H1 (cell line): ENCODE measurements at regions not wholly inside any gene's neighbourhood (a gene's known extent, or its start where the extent isn't known, plus 50 kb on each side); places are given as distances from the start of the nearest gene placed in this dataset.

Experiments
- CTCF ChIA-PET: fragments of 300-600 bp; sonication (Branson Sonifier 250); formaldehyde crosslinking; loops from one replicate; lab custom pipeline; 2021; ENCODE audit not compliant: partially characterized antibody; lab: Charles Lee
- POLR2A ChIA-PET: fragments of 300-600 bp; sonication (Branson Sonifier 250); formaldehyde crosslinking; loops from one replicate; lab custom pipeline; 2021; ENCODE audit warnings: inconsistent platforms; ENCODE audit not compliant: partially characterized antibody; lab: Charles Lee
- DNase-seq, 2 experiments: peaks; one replicate each; pipeline versions ENCODE4 v3.0.0 to v3.0.0-alpha.2; 2010 to 2022; ENCODE audit warnings: low spot score in 2 of 2, low read depth in 1 of 2, mixed read lengths in 1 of 2
- FAIRE-seq: peaks from 2 replicates; lab custom pipeline; 2011; peaks lifted over from hg19 to GRCh38; lab: Jason Lieb, UNC
- H2AFZ ChIP-seq: 2 replicates; pipeline ENCODE4 v1.8.1; 2012; ENCODE audit warnings: low read length, inconsistent platforms
- H2AK5ac ChIP-seq: 2 replicates; pipeline ENCODE4 v1.6.1; 2013; ENCODE audit warnings: low read depth, low read length
- H2BK120ac ChIP-seq: replicated peaks from 2 replicates; pipeline ENCODE3; 2013; ENCODE audit warnings: low read depth, low read length, inconsistent platforms
- H2BK12ac ChIP-seq: 2 replicates; pipeline ENCODE4 v1.6.1; 2013; ENCODE audit warnings: low read depth, low read length
- H2BK15ac ChIP-seq: 2 replicates; pipeline ENCODE4 v1.6.1; 2013; ENCODE audit warnings: low read length
- H2BK20ac ChIP-seq: 2 replicates; pipeline ENCODE4 v1.6.1; 2013; ENCODE audit warnings: low read length
- H2BK5ac ChIP-seq: 2 replicates; pipeline ENCODE4 v1.6.1; 2013; ENCODE audit warnings: low read depth, low read length
- H3K14ac ChIP-seq: 2 replicates; pipeline ENCODE4 v1.6.1; 2013; ENCODE audit warnings: inconsistent platforms; ENCODE audit not compliant: insufficient read length
- H3K18ac ChIP-seq: 2 replicates; pipeline ENCODE4 v1.6.1; 2013; ENCODE audit warnings: low read length; ENCODE audit errors: extremely low read depth
- H3K23ac ChIP-seq: 2 replicates; pipeline ENCODE4 v1.6.1; 2013; ENCODE audit warnings: inconsistent platforms; ENCODE audit not compliant: insufficient read length
- H3K23me2 ChIP-seq: 2 replicates; pipeline ENCODE4 v1.6.1; 2013; ENCODE audit warnings: low read depth, low read length
- H3K27ac ChIP-seq: 2 replicates; pipeline ENCODE4 v1.6.1; 2011; ENCODE audit warnings: low read depth, low read length, inconsistent platforms
- H3K27me3 ChIP-seq, 4 experiments: replicated peaks in 1 of 4; 1 replicate in 1 of 4; 2 replicates in 3 of 4; pipeline versions ENCODE4 v1.6.1 to v1.8.1; 2011 to 2013; ENCODE audit warnings: low read length in 3 of 4, mild to moderate bottlenecking in 3 of 4, inconsistent platforms in 2 of 4, mixed read lengths in 2 of 4, moderate library complexity in 1 of 4; ENCODE audit not compliant: control insufficient read depth in 3 of 4, insufficient read depth in 3 of 4; ENCODE audit errors: extremely low read depth in 1 of 4
- H3K36me3 ChIP-seq, 4 experiments: 2 replicates each; pipeline versions ENCODE4 v1.6.1 to v1.8.1; 2011 to 2013; ENCODE audit warnings: mild to moderate bottlenecking in 4 of 4, low read length in 3 of 4, moderate library complexity in 2 of 4, control low read depth in 1 of 4, inconsistent platforms in 1 of 4; ENCODE audit not compliant: insufficient read depth in 4 of 4, control insufficient read depth in 2 of 4
- H3K4ac ChIP-seq: replicated peaks from 2 replicates; pipeline ENCODE3; 2013; ENCODE audit warnings: low read length, low read depth, mixed read lengths, inconsistent platforms; ENCODE audit not compliant: insufficient read length
- H3K4me1 ChIP-seq, 4 experiments: replicated peaks in 1 of 4; 1 replicate in 1 of 4; 2 replicates in 3 of 4; pipeline versions ENCODE4 v1.6.1 to v1.8.1; 2011 to 2013; ENCODE audit warnings: low read length in 3 of 4, inconsistent platforms in 2 of 4, mixed read lengths in 1 of 4; ENCODE audit not compliant: insufficient read depth in 4 of 4, control insufficient read depth in 3 of 4
- H3K4me2 ChIP-seq, 2 experiments: 2 replicates each; pipeline versions ENCODE4 v1.6.1 to v1.8.1; 2011 to 2013; ENCODE audit warnings: low read depth in 2 of 2, low read length in 2 of 2, control low read depth in 1 of 2, inconsistent platforms in 1 of 2, mild to moderate bottlenecking in 1 of 2; ENCODE audit not compliant: insufficient read depth in 1 of 2
- H3K4me3 ChIP-seq, 4 experiments: fragments of 200-600, 300-600 bp in 1 of 4; sonication (generic), shearing (Covaris generic), sonication (Bioruptor Twin) in 1 of 4; 2 replicates each; pipeline versions ENCODE4 v1.5.1 to v1.8.1; 2011 to 2016; ENCODE audit warnings: low read length in 4 of 4, low read depth in 3 of 4, control low read depth in 2 of 4, inconsistent platforms in 2 of 4, mild to moderate bottlenecking in 2 of 4, mixed read lengths in 1 of 4, moderate library complexity in 1 of 4; ENCODE audit not compliant: insufficient read depth in 2 of 4; ENCODE audit errors: extremely low read depth in 1 of 4
- H3K56ac ChIP-seq: replicated peaks from 2 replicates; pipeline ENCODE3; 2013; ENCODE audit warnings: low read depth, mild to moderate bottlenecking, mixed read lengths, low read length, inconsistent platforms; ENCODE audit not compliant: insufficient read length
- H3K79me1 ChIP-seq: 2 replicates; pipeline ENCODE4 v1.6.1; 2013; ENCODE audit warnings: low read depth, low read length, control low read depth
- H3K79me2 ChIP-seq, 2 experiments: 2 replicates each; pipeline versions ENCODE4 v1.6.1 to v1.8.1; 2012 to 2013; ENCODE audit warnings: low read length in 2 of 2, mild to moderate bottlenecking in 2 of 2, inconsistent platforms in 1 of 2; ENCODE audit not compliant: insufficient read depth in 2 of 2, control insufficient read depth in 1 of 2
- H3K9ac ChIP-seq, 4 experiments: replicated peaks in 1 of 4; 1 replicate in 1 of 4; 2 replicates in 3 of 4; pipeline versions ENCODE4 v1.6.1 to v1.8.1; 2011 to 2013; ENCODE audit warnings: low read depth in 3 of 4, low read length in 3 of 4, control low read depth in 2 of 4, mild to moderate bottlenecking in 2 of 4, moderate library complexity in 2 of 4, inconsistent platforms in 1 of 4; ENCODE audit errors: extremely low read depth in 1 of 4
- H3K9me3 ChIP-seq, 2 experiments: 2 replicates each; pipeline versions ENCODE4 v1.6.1 to v1.8.1; 2012 to 2013; ENCODE audit warnings: mild to moderate bottlenecking in 2 of 2, moderate library complexity in 2 of 2, control low read depth in 1 of 2, inconsistent platforms in 1 of 2, low read depth in 1 of 2, low read length in 1 of 2, mixed read lengths in 1 of 2; ENCODE audit not compliant: insufficient read depth in 2 of 2
- H4K20me1 ChIP-seq, 2 experiments: replicated peaks in 1 of 2; 2 replicates each; pipeline versions ENCODE3 to v1.8.1; 2011 to 2013; ENCODE audit warnings: inconsistent platforms in 2 of 2, low read length in 2 of 2, mild to moderate bottlenecking in 1 of 2; ENCODE audit not compliant: insufficient read depth in 2 of 2, control insufficient read depth in 1 of 2
- H4K5ac ChIP-seq: 2 replicates; pipeline ENCODE4 v1.6.1; 2013; ENCODE audit warnings: low read length, low read depth, mixed read lengths, inconsistent platforms; ENCODE audit not compliant: insufficient read length
- H4K8ac ChIP-seq: 2 replicates; pipeline ENCODE4 v1.8.0; 2013; ENCODE audit warnings: mild to moderate bottlenecking, moderate library complexity, low read length, inconsistent platforms; ENCODE audit not compliant: insufficient read depth; ENCODE audit errors: extremely low read depth
- H4K91ac ChIP-seq: replicated peaks from 2 replicates; pipeline ENCODE3; 2013; ENCODE audit warnings: low read length, mixed read lengths, inconsistent platforms; ENCODE audit not compliant: insufficient read length
- HDAC2 ChIP-seq, 2 experiments: fragments of 300-600 bp in 1 of 2; sonication (generic) in 1 of 2; IDR thresholded peaks; 2 replicates each; pipeline ENCODE4 v1.6.1; 2011 to 2012; ENCODE audit warnings: low read depth in 2 of 2, low read length in 2 of 2, mild to moderate bottlenecking in 2 of 2, moderate library complexity in 2 of 2, borderline replicate concordance in 1 of 2, inconsistent platforms in 1 of 2
- RAD21 ChIP-seq, 2 experiments: IDR thresholded peaks in 1 of 2; conservative IDR thresholded peaks in 1 of 2; 2 replicates each; pipeline ENCODE4 v1.6.1; 2011; ENCODE audit warnings: low read depth in 2 of 2, low read length in 2 of 2, improper control_type of control experiment in 1 of 2, inconsistent platforms in 1 of 2, mild to moderate bottlenecking in 1 of 2, moderate library complexity in 1 of 2
- WGBS, 2 experiments: shearing (Covaris generic) in 1 of 2; methylation state at CpG; one replicate each; pipeline versions ENCODE4 v1.1.6 to v1.1.7; 2013 to 2015; ENCODE audit warnings: low lambda C conversion rate in 2 of 2, mixed read lengths in 2 of 2, inconsistent platforms in 1 of 2, low coverage in 1 of 2, missing lambda C conversion rate in 1 of 2; ENCODE audit not compliant: insufficient replicate concordance in 2 of 2, insufficient coverage in 1 of 2, insufficient read length in 1 of 2; ENCODE audit errors: extremely low coverage in 1 of 2, missing lambda C conversion rate in 1 of 2; 5-methylcytosine and 5-hydroxymethylcytosine counted together
- TF ChIP-seq, protein P1 (sequence below): IDR thresholded peaks from 2 replicates; pipeline ENCODE4 v1.6.1; 2011; ENCODE audit warnings: low read length, improper control_type of control experiment

DNA sequence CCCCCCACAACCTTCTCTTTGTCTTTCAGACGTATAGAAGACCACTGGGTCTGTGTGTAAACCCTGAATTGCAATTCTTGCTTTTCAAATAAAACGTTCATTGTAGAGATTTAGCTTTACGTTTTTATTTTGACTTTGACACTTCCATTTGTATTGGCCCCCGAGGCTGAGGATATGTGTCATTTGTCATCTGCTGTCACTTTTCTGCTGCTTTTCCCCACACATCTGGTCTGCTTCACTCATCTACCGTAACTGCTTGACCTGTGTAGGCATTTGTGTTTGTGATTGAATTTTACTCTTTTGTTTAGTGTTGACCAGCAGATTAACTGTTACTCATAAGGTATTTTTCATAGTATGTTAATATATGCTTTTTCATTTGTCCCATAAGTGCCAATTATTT is 157.2 kb upstream of the SYT10 start:
- H2BK120ac ChIP-seq, result no peak overlapping the region
- H3K9ac ChIP-seq, result no peak overlapping the region
- no peaks in the 10 kb centered on the region for H3K79me1 ChIP-seq
- no peak overlapping the region for H3K4ac ChIP-seq
- no peak overlapping the region for H3K4me2 ChIP-seq
- peaks cover 0 to 3% (median 0%) of the 10 kb centered on the region in 4 experiments; a peak in 2 of 7 replicates for H3K4me1 ChIP-seq
- no peak overlapping the region for H3K56ac ChIP-seq
- no peak overlapping the region for H2BK15ac ChIP-seq
- no peak overlapping the region for H2BK5ac ChIP-seq
- no peaks in the 10 kb centered on the region for H3K79me2 ChIP-seq
- no peak overlapping the region for H4K91ac ChIP-seq
- H3K27me3 ChIP-seq, result no peaks in the 10 kb centered on the region; a peak in 1 of 7 replicates
- CTCF ChIA-PET, result interaction anchor here (1.0 kb wide), 1 partner anchor 9 kb away, joined by 4 read pairs; no protein-coding TSS in a partner anchor
- H4K8ac ChIP-seq, result no peak overlapping the region
- no peaks in the 10 kb centered on the region for H3K9me3 ChIP-seq
- H2BK20ac ChIP-seq, result no peak overlapping the region
- no peaks in the 10 kb centered on the region for H4K20me1 ChIP-seq
- no peak for DNase-seq
- H3K27ac ChIP-seq, result no peak overlapping the region
- H2AFZ ChIP-seq, result no peak overlapping the region
- H4K5ac ChIP-seq, result no peak overlapping the region
- no peak overlapping the region for H3K18ac ChIP-seq
- WGBS, 2 experiments, result 89% methylated on average over 5 of the region's 5 CpGs; no CpG with 5 or more reads in 1 of the 2 experiments
- H3K4me3 ChIP-seq, result no peak overlapping the region
- no peak overlapping the region for H3K14ac ChIP-seq
- FAIRE-seq, result no peak
- H2BK12ac ChIP-seq, result no peak overlapping the region
- POLR2A ChIA-PET, result interaction anchor here (1.4 kb wide), 1 partner anchor 9 kb away, joined by 3 read pairs; no protein-coding TSS in a partner anchor
- H3K36me3 ChIP-seq, result no peaks in the 10 kb centered on the region
- TF ChIP-seq, protein P1, sequence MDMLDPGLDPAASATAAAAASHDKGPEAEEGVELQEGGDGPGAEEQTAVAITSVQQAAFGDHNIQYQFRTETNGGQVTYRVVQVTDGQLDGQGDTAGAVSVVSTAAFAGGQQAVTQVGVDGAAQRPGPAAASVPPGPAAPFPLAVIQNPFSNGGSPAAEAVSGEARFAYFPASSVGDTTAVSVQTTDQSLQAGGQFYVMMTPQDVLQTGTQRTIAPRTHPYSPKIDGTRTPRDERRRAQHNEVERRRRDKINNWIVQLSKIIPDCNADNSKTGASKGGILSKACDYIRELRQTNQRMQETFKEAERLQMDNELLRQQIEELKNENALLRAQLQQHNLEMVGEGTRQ, result no peak
- TF ChIP-seq HDAC2 (IDR thresholded peaks at IDR 0.05; ENCODE audit: borderline replicate concordance in 1 of 2, low read depth in 2 of 2, low read length in 2 of 2) (no peak), RAD21 (IDR thresholded peaks at IDR 0.05 in 1 of 2, conservative IDR thresholded peaks at IDR 0.05 in 1 of 2; ENCODE audit: low read depth in 2 of 2, low read length in 2 of 2) (no peak)
- H3K23me2 ChIP-seq, result no peaks in the 10 kb centered on the region; the same call in 1 of the 2 replicates
- no peak overlapping the region for H3K23ac ChIP-seq
- no peak overlapping the region for H2AK5ac ChIP-seq
